ENCODE measurements at regions not wholly inside any gene's neighbourhood (a gene's known extent, or its start where the extent isn't known, plus 50 kb on each side); places are given as distances from the start of the nearest gene placed in this dataset.
"Not testable (repeated sequence)": the region's sequence is repeated elsewhere in the genome, so short reads cannot be mapped to it uniquely, and the experiment has no call there.

GRCh38 chr5:54883374-54884194 lies 101.8 kb downstream of the ESM1 start:
- DNase-seq: peak; percentile 14 to 42 (median 30)

- DNase-seq: no peak
These were observed 102.6 kb downstream of the ESM1 start for GRCh38 chr5:54882841-54883240.

DNA sequence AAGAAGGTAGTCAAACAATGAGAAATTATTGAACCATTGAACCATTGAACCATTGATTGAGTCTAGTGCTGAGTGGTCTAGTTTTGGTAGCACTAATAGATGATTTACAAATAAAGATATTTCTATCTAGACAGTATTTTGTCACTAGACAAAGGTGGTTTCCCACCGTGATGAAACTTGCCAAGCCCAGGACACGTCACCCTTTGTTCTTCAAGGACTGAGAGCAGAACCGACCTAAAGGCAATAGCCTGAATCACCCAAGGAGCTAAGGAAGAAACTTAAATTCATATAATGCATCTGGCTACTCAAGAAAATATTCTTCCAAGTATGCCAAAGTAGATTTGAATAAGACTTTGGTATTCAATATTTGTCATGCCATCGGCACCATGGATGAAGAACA lies 103.3 kb downstream of the ESM1 start:
- DNase-seq: no peak

- DNase-seq: no peak
These were observed 103.9 kb downstream of the ESM1 start for GRCh38 chr5:54881286-54882005.

DNA sequence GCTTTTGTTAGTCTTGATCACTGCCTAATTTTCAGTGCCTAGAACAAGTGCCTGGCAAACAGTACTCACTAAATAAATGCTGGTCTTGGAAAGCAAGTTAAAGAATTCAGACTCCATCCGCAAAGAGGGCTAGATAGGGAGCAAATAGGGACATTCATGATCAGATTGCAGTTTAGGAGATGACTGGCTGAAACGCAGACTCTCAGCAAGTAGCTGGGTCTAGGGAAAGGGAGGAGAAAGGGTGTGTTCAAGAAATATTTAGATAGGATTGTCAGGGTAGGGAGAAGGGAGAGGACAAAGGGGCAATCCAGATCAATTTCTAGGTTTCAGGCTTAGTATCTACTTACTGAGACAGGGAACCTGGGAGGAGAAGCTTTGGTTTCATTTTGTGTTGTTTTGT lies 108.4 kb downstream of the ESM1 start:
- no peak for DNase-seq

- DNase-seq: no peak
These were observed 108.8 kb downstream of the ESM1 start for GRCh38 chr5:54876556-54876955.

GRCh38 chr5:54874337-54875021 lies 110.9 kb downstream of the ESM1 start:
- DNase-seq: peak; percentile 19 to 71 (median 54)

DNA sequence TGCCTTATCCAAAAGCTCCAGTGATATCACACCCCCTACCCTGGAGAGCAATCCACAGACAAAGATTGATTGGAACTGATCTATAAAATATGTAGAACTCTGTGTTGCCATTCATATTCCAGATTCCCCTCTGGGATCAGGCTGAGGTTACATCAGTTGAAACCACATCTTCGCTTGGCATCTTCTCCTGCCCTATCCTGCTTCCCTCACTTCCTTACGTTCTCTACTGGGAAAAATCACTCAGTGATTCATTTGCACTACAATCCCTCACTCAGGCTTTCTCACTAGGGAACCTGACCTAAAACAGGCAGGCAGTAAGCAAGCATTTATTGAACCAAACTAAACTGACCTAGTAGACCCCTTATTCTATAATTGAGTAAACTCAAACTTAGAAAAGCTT lies 111.7 kb downstream of the ESM1 start:
- DNase-seq: no peak

- DNase-seq: no peak
These were observed 112.6 kb downstream of the ESM1 start for GRCh38 chr5:54872810-54873209.

GRCh38 chr5:54870271-54870670 lies 115.1 kb downstream of the ESM1 start:
- no peak for DNase-seq

- no peak for DNase-seq
These were observed 115.7 kb downstream of the ESM1 start for GRCh38 chr5:54869691-54870090.

- DNase-seq: no peak
These were observed 116.6 kb downstream of the ESM1 start for GRCh38 chr5:54868511-54869483.

GRCh38 chr5:54867310-54867944 lies 118.0 kb downstream of the ESM1 start:
- DNase-seq: peak; percentile 14 to 90 (median 60)

DNA sequence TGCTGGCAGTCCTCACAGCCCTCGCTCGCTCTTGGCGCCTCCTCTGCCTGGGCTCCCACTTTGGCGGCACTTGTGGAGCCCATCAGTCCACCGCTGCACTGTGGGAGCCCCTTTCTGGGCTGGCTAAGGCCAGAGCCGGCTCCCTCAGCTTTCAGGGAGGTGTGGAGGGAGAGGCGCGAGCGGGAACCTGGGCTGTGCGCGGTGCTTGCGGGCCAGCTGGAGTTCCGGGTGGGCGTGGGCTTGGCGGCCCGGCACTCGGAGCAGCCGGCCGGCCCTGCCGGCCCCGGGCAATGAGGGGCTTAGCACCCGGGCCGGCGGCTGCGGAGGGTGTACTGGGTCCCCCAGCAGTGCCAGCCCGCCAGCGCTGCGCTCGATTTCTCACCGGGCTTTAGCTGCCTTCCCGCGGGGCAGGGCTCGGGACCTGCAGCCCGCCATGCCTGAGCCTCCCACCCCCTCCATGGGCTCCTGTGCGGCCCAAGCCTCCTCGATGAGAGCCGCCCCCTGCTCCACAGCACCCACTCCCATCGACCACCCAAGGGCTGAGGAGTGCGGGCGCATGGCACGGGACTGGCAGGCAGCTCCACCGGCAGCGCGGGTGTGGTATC lies 120.4 kb downstream of the ESM1 start:
- not testable (repeated sequence) for DNase-seq

GRCh38 chr5:54862036-54862435 lies 123.4 kb downstream of the ESM1 start:
- no peak for DNase-seq

DNA sequence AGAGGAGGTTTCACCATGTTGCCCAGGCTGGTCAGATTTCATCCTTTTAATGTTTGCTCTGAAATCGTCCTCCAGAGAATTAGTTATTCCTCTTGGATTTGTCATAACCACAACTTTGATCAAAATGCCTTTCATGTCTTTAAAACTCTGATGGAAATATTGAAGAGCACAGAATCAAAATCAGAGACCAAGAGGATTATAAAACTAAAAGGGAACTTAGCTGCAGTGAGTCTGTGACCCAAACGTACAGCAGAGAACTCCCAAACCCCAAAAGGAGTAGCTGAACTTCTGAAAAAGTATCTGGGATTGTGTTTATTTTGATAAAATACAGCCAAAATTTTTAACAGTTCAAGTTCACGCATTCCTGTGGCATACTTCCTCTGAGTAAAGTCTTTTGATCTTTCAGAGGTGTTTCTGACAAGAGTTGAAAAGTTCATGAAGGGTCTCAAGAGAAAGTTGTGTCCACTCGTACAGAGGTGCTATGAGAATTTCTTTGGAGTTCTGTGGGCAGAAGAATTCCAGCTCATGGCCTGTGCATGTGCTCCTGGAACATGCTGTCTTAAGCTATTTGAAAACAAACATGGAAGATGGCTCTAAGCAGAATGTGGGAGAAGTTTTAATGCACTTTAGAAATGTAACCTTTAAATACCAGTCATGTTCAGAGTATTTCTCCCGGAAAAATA lies 124.0 kb downstream of the ESM1 start:
- DNase-seq: no peak

- peak in 2 of 4 experiments; percentile 43 to 45 for DNase-seq
These were observed 125.1 kb downstream of the ESM1 start for GRCh38 chr5:54860321-54860720.

- peak in 2 of 4 experiments; percentile 57 to 63 for DNase-seq
These were observed 126.1 kb downstream of the ESM1 start for GRCh38 chr5:54859316-54859715.

- DNase-seq: no peak
These were observed 130.4 kb downstream of the ESM1 start for GRCh38 chr5:54854883-54855581.

GRCh38 chr5:54852007-54852406 lies 133.4 kb downstream of the ESM1 start:
- no peak for DNase-seq

All from suppressor macrophage (primary cell).